GM19438 (cell line): ENCODE measurements at regions not wholly inside any gene's neighbourhood (a gene's known extent, or its start where the extent isn't known, plus 50 kb on each side); places are given as distances from the start of the nearest gene placed in this dataset.
"Not testable (repeated sequence)": the region's sequence is repeated elsewhere in the genome, so short reads cannot be mapped to it uniquely, and the experiment has no call there.

Source experiments
- ATAC-seq: cut with Tn5 transposase; IDR thresholded peaks from one replicate; pipeline ENCODE4 v1.9.1; 2021; ENCODE audit warnings: low read depth; ENCODE audit not compliant: unreplicated experiment

GRCh38 chr3:98701071-98701675 is 62.0 kb upstream of the ST3GAL6 start:
- ATAC-seq, result no peak

GRCh38 chr3:98702166-98702565 is 61.0 kb upstream of the ST3GAL6 start:
- ATAC-seq, result no peak

- ATAC-seq, result no peak
Measured at GRCh38 chr3:98705212-98705611, 57.9 kb upstream of the ST3GAL6 start.

GRCh38 chr3:98705694-98706093 is 57.4 kb upstream of the ST3GAL6 start:
- no peak for ATAC-seq

GRCh38 chr3:98708681-98709080 is 54.5 kb upstream of the ST3GAL6 start:
- not testable (repeated sequence) for ATAC-seq

- no peak for ATAC-seq
Measured at GRCh38 chr3:98709441-98709840, 53.7 kb upstream of the ST3GAL6 start.

- no peak for ATAC-seq
Measured at GRCh38 chr3:98710067-98710659, 53.0 kb upstream of the ST3GAL6 start.

GRCh38 chr3:98711426-98711825 is 51.7 kb upstream of the ST3GAL6 start:
- ATAC-seq, result no peak

- no peak for ATAC-seq
Measured at GRCh38 chr3:98712726-98713125, 50.4 kb upstream of the ST3GAL6 start.

- not testable (repeated sequence) for ATAC-seq
Measured at GRCh38 chr3:98713332-98713731, 49.8 kb upstream of the ST3GAL6 start.
